ENCODE measurements at regions not wholly inside any gene's neighbourhood (a gene's known extent, or its start where the extent isn't known, plus 50 kb on each side); places are given as distances from the start of the nearest gene placed in this dataset.

GRCh38 chr3:23746441-23746840 lies 59.3 kb upstream of the UBE2E1 start:
- no peak for DNase-seq (ENCODE audit: low spot score)

GRCh38 chr3:23747841-23748240 lies 57.9 kb upstream of the UBE2E1 start:
- DNase-seq (ENCODE audit: low spot score) = no peak

- DNase-seq (ENCODE audit: low spot score) = peak; percentile 32
Observed at GRCh38 chr3:23748398-23749110, 57.2 kb upstream of the UBE2E1 start.

- no peak for DNase-seq (ENCODE audit: low spot score)
Observed at GRCh38 chr3:23749609-23750008, 56.1 kb upstream of the UBE2E1 start.

GRCh38 chr3:23750573-23751210 lies 55.1 kb upstream of the UBE2E1 start:
- no peak for DNase-seq (ENCODE audit: low spot score)

GRCh38 chr3:23751212-23751723 lies 54.5 kb upstream of the UBE2E1 start:
- no peak for DNase-seq (ENCODE audit: low spot score)

GRCh38 chr3:23752126-23752525 lies 53.6 kb upstream of the UBE2E1 start:
- DNase-seq (ENCODE audit: low spot score) = no peak

GRCh38 chr3:23754215-23754614 lies 51.5 kb upstream of the UBE2E1 start:
- DNase-seq (ENCODE audit: low spot score) = no peak
